ENCODE measurements at regions not wholly inside any gene's neighbourhood (a gene's known extent, or its start where the extent isn't known, plus 50 kb on each side); places are given as distances from the start of the nearest gene placed in this dataset.

GRCh38 chr3:124659175-124659574, 71.1 kb upstream of the UMPS start:
- no peak for TF ChIP-seq EP300 (IDR thresholded peaks at IDR 0.05)
- no peak for TF ChIP-seq CTCF (IDR thresholded peaks at IDR 0.05)
- no peak for TF ChIP-seq POLR2A (IDR thresholded peaks at IDR 0.05)
